ENCODE measurements at regions not wholly inside any gene's neighbourhood (a gene's known extent, or its start where the extent isn't known, plus 50 kb on each side); places are given as distances from the start of the nearest gene placed in this dataset.

- H3K4me3 ChIP-seq (ENCODE audit: low read depth, poor library complexity, severe bottlenecking): no peak overlapping the region
- TF ChIP-seq CTCF (IDR thresholded peaks at IDR 0.05) (no peak), POLR2A (IDR thresholded peaks at IDR 0.05) (no peak)
- DNase-seq (ENCODE audit: low spot score in 2 of 2): no peak
- intact Hi-C loops (cut with DNase I; ENCODE audit: low total_unique reads): no loop called here
- 80 to 81% methylated on average over 3 of the region's 3 CpGs for WGBS, 2 donors
Measured at GRCh38 chr1:105736349-105736748, 1320.1 kb upstream of the PRMT6 start.

GRCh38 chr1:105779727-105780126 is 1276.7 kb upstream of the PRMT6 start:
- 77 to 80% methylated on average over 4 of the region's 4 CpGs for WGBS, 2 donors
- no peak for TF ChIP-seq POLR2A (IDR thresholded peaks at IDR 0.05)
- no peak for TF ChIP-seq CTCF (IDR thresholded peaks at IDR 0.05)
- intact Hi-C loops (cut with DNase I; ENCODE audit: low total_unique reads): no loop called here
- no peak for DNase-seq (ENCODE audit: low spot score in 2 of 2)
- H3K4me3 ChIP-seq (ENCODE audit: low read depth, poor library complexity, severe bottlenecking): no peak overlapping the region

GRCh38 chr1:105785021-105785420 is 1271.5 kb upstream of the PRMT6 start:
- intact Hi-C loops (cut with DNase I; ENCODE audit: low total_unique reads): no loop called here
- 28 to 48% methylated on average over 2 of the region's 2 CpGs for WGBS, 2 donors
- no peak for DNase-seq (ENCODE audit: low spot score in 2 of 2)
- H3K4me3 ChIP-seq (ENCODE audit: low read depth, poor library complexity, severe bottlenecking): no peak overlapping the region
- TF ChIP-seq POLR2A (IDR thresholded peaks at IDR 0.05) (no peak), CTCF (IDR thresholded peaks at IDR 0.05) (no peak)

DNA sequence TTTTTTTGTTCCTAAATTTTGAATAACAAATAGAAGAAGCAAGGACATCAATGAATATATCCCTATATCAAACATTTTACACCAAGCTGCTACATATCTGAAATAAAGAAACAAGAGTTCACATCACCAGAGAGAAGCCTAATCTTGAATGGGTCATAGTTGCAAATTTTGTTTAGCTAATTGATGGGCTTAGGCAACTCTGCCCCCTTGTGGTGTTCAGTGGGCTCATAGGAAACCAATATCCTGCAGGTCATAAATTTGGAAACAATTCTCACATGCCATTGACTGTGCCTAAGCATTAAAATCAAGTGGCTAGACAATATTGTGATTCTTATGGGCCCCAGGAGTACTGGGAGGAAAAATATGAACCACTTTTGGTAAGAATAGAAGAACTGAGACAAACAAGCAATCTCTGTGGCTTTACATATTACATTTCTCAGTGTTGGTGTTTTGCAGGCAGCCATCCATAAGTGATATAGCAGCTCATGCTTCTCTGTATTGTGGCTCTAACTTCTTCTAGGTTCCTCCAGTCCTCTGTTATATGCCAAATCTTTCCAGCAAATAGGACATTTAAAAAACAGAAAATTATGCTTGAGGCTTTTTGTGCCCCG is 1262.8 kb upstream of the PRMT6 start:
- DNase-seq (ENCODE audit: low spot score in 2 of 2): no peak
- 83 to 98% methylated on average over 1 of the region's 1 CpG for WGBS, 2 donors
- TF ChIP-seq POLR2A (IDR thresholded peaks at IDR 0.05) (no peak), CTCF (IDR thresholded peaks at IDR 0.05) (no peak)

GRCh38 chr1:105795741-105796140 is 1260.7 kb upstream of the PRMT6 start:
- TF ChIP-seq POLR2A (IDR thresholded peaks at IDR 0.05): no peak
- intact Hi-C loops (cut with DNase I; ENCODE audit: low total_unique reads): no loop called here
- no peak for DNase-seq (ENCODE audit: low spot score in 2 of 2)
- WGBS, 2 donors: 89 to 93% methylated on average over 23 to 26 of the region's 32 CpGs
- H3K4me3 ChIP-seq (ENCODE audit: low read depth, poor library complexity, severe bottlenecking): no peak overlapping the region

More for the DNA sequence above, 1262.8 kb upstream of the PRMT6 start:
- no peak overlapping the region for H3K4me3 ChIP-seq (ENCODE audit: low read depth, poor library complexity, severe bottlenecking)
- intact Hi-C loops (cut with DNase I; ENCODE audit: low total_unique reads): no loop called here

DNA sequence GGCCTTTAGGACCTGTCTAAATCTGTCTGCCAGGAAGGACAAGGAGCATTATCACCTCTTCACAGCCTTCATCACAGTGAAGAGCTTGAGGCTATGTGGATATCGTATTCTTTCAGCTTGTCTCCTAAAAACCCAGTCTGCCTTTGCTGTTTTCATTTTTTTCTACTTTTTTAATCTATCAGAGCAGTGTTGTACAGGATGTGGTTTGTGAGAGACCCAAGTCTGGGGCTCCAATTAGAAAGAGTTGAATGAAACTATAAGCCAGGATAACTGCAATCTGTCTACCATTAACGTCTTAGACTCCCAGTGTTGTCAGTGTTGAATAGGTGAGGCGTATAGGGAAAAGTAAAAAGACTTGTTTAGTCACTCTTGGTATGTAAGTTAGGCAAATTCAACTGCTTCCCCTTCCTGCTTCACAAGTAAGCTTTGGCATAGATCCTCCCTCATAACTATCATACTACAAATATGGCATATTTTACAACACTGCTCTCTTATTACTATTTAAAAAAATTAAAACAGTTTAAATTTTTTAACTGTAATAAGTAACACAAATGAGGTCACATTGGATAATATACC is 1225.8 kb upstream of the PRMT6 start:
- TF ChIP-seq POLR2A (IDR thresholded peaks at IDR 0.05) (no peak), CTCF (IDR thresholded peaks at IDR 0.05) (no peak)
- no peak overlapping the region for H3K4me3 ChIP-seq (ENCODE audit: low read depth, poor library complexity, severe bottlenecking)
- 17 to 30% methylated on average over 3 of the region's 3 CpGs for WGBS, 2 donors
- intact Hi-C loops (cut with DNase I; ENCODE audit: low total_unique reads): no loop called here
- DNase-seq (ENCODE audit: low spot score in 2 of 2): no peak
